ENCODE measurements at regions not wholly inside any gene's neighbourhood (a gene's known extent, or its start where the extent isn't known, plus 50 kb on each side); places are given as distances from the start of the nearest gene placed in this dataset.

- TF ChIP-seq, protein P1, sequence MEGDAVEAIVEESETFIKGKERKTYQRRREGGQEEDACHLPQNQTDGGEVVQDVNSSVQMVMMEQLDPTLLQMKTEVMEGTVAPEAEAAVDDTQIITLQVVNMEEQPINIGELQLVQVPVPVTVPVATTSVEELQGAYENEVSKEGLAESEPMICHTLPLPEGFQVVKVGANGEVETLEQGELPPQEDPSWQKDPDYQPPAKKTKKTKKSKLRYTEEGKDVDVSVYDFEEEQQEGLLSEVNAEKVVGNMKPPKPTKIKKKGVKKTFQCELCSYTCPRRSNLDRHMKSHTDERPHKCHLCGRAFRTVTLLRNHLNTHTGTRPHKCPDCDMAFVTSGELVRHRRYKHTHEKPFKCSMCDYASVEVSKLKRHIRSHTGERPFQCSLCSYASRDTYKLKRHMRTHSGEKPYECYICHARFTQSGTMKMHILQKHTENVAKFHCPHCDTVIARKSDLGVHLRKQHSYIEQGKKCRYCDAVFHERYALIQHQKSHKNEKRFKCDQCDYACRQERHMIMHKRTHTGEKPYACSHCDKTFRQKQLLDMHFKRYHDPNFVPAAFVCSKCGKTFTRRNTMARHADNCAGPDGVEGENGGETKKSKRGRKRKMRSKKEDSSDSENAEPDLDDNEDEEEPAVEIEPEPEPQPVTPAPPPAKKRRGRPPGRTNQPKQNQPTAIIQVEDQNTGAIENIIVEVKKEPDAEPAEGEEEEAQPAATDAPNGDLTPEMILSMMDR (IDR thresholded peaks at IDR 0.05; ENCODE audit: control extremely low read depth in 1 of 3, insufficient read depth in 1 of 3, low read depth in 1 of 3, low read length in 3 of 3), result no peak
- peak; percentile 74 for TF ChIP-seq YY1 (IDR thresholded peaks at IDR 0.05; ENCODE audit: low read depth, low read length)
- TF ChIP-seq ATF2 (IDR thresholded peaks at IDR 0.05; ENCODE audit: low read length), result 0 out of 2 replicates have a peak, but pooled peaks have one; percentile 18
- no peak for TF ChIP-seq SIRT6 (IDR thresholded peaks at IDR 0.05; ENCODE audit: low read length)
- no peak for TF ChIP-seq RXRA (IDR thresholded peaks at IDR 0.05; ENCODE audit: insufficient read depth, low read depth, low read length)
- no peak for TF ChIP-seq EGR1 (IDR thresholded peaks at IDR 0.05; ENCODE audit: borderline replicate concordance, low read depth, low read length)
- peak; percentile 88 for TF ChIP-seq TAF1 (IDR thresholded peaks at IDR 0.05; ENCODE audit: low read depth, low read length)
- TF ChIP-seq ASH2L (IDR thresholded peaks at IDR 0.05; ENCODE audit: low read length), result peak; percentile 93
- no peak for TF ChIP-seq SIX5 (IDR thresholded peaks at IDR 0.05; ENCODE audit: low read depth, low read length)
These were observed 53.9 kb upstream of the ZNF157 start (continued) for GRCh38 chrX:47316276-47317025.
